Aorta (tissue), 5 donors: ENCODE measurements at regions not wholly inside any gene's neighbourhood (a gene's known extent, or its start where the extent isn't known, plus 50 kb on each side); places are given as distances from the start of the nearest gene placed in this dataset.

Source experiments
- ATAC-seq: fragments of 200-7000 bp; cut with Tn5 transposase; one replicate; pipeline ENCODE4 v1.9.1; 2022; ENCODE audit warnings: moderate library complexity; ENCODE audit not compliant: low FRiP score
- DNase-seq, 2 donors: peaks; one replicate each; pipeline ENCODE4 v3.0.0-alpha.2; 2020
- H3K27ac ChIP-seq, 2 donors: one replicate each; pipeline ENCODE4 v1.5.1; 2013; ENCODE audit warnings: low read length in 2 of 2, mild to moderate bottlenecking in 2 of 2, moderate library complexity in 2 of 2, control low read depth in 1 of 2, inconsistent platforms in 1 of 2, low read depth in 1 of 2
- H3K27me3 ChIP-seq, 2 donors: one replicate each; pipeline ENCODE4 v1.6.1; 2013; ENCODE audit warnings: control low read depth in 1 of 2, low read length in 1 of 2, mild to moderate bottlenecking in 1 of 2, moderate library complexity in 1 of 2; ENCODE audit not compliant: insufficient read depth in 2 of 2, control insufficient read depth in 1 of 2
- H3K36me3 ChIP-seq, 2 donors: one replicate each; pipeline ENCODE4 v1.6.1; 2013; ENCODE audit warnings: control low read depth in 1 of 2, low read length in 1 of 2, mild to moderate bottlenecking in 1 of 2; ENCODE audit not compliant: insufficient read depth in 2 of 2, control insufficient read depth in 1 of 2
- H3K4me1 ChIP-seq, 2 donors: one replicate each; pipeline ENCODE4 v1.6.1; 2013; ENCODE audit warnings: low read length in 2 of 2, control low read depth in 1 of 2, mild to moderate bottlenecking in 1 of 2, moderate library complexity in 1 of 2; ENCODE audit not compliant: insufficient read depth in 2 of 2, control insufficient read depth in 1 of 2
- H3K4me3 ChIP-seq, 2 donors: one replicate each; pipeline ENCODE4 v1.5.1; 2013; ENCODE audit warnings: low read length in 2 of 2, control low read depth in 1 of 2, mild to moderate bottlenecking in 1 of 2
- H3K9me3 ChIP-seq: one replicate; pipeline ENCODE4 v1.6.1; 2013; ENCODE audit warnings: mild to moderate bottlenecking, low read length; ENCODE audit not compliant: control insufficient read depth
- WGBS, 2 donors: extraction: QIAGEN DNeasy Blood & Tissue Kit; methylation state at CpG; one replicate each; pipeline ENCODE4 v1.1.7; 2013; 5-methylcytosine and 5-hydroxymethylcytosine counted together
- intact Hi-C, 2 donors: fragments of 100-400 bp; cut with DNase I; formaldehyde crosslinking; loops; one replicate each; pipeline versions ENCODE4 v1.14.2 to v1.15.0; 2022
- donor health status: healthy with polysubstance abuse.
- donor health status: Bipolar disorder and iron deficiency.
- donor health status: DM: no; HTN: no; CAD: no.
- donor health status: DM: no; HTN: no; CAD: no.
- donor health status: DM: yes; HTN: yes; CAD: no.

- intact Hi-C loops, result no loop called here
- H3K9me3 ChIP-seq, result no peaks in the 10 kb centered on the region
- ATAC-seq, result no peak
- H3K36me3 ChIP-seq, result no peaks in the 10 kb centered on the region
- DNase-seq, result no peak
- no peak overlapping the region for H3K4me3 ChIP-seq
- no peak overlapping the region for H3K27ac ChIP-seq
- 85% methylated on average over 6 of the region's 6 CpGs for WGBS, 2 donors
- H3K4me1 ChIP-seq, result no peaks in the 10 kb centered on the region
- H3K27me3 ChIP-seq, result no peaks in the 10 kb centered on the region
Observed at GRCh38 chr4:180106997-180107396, 2136.2 kb upstream of the TENM3 start.

- Histone ChIP-seq H3K4me3 (no peak overlapping the region), H3K36me3 (no peaks in the 10 kb centered on the region), H3K27me3 (no peaks in the 10 kb centered on the region), H3K9me3 (no peaks in the 10 kb centered on the region), H3K27ac (no peak overlapping the region), H3K4me1 (no peaks in the 10 kb centered on the region)
- intact Hi-C loops, result no loop called here
- 78 to 87% methylated on average over 4 of the region's 4 CpGs for WGBS, 2 donors
- ATAC-seq (no peak), DNase-seq (no peak)
Observed at GRCh38 chr4:180116840-180117239, 2126.4 kb upstream of the TENM3 start.

GRCh38 chr4:180120068-180120467, 2123.1 kb upstream of the TENM3 start:
- Histone ChIP-seq H3K9me3 (no peaks in the 10 kb centered on the region), H3K4me1 (no peaks in the 10 kb centered on the region), H3K36me3 (no peaks in the 10 kb centered on the region), H3K27ac (no peak overlapping the region), H3K27me3 (no peaks in the 10 kb centered on the region), H3K4me3 (no peak overlapping the region)
- intact Hi-C loops, result no loop called here
- 54 to 57% methylated on average over 3 of the region's 3 CpGs for WGBS, 2 donors
- no peak for DNase-seq
- ATAC-seq, result no peak

- ATAC-seq (no peak), DNase-seq (no peak)
- Histone ChIP-seq H3K4me1 (no peaks in the 10 kb centered on the region), H3K9me3 (no peaks in the 10 kb centered on the region), H3K36me3 (no peaks in the 10 kb centered on the region), H3K27me3 (no peaks in the 10 kb centered on the region), H3K4me3 (no peak overlapping the region), H3K27ac (no peak overlapping the region)
- intact Hi-C loops, result no loop called here
- WGBS, 2 donors, result 21% methylated on average over 11 of the region's 11 CpGs
Observed at GRCh38 chr4:180134091-180134866, 2108.9 kb upstream of the TENM3 start.

- no peaks in the 10 kb centered on the region for H3K9me3 ChIP-seq
- ATAC-seq (no peak), DNase-seq (no peak)
- WGBS, 2 donors, result 83% methylated on average over 3 of the region's 3 CpGs
- H3K27ac ChIP-seq, result no peak overlapping the region
- H3K27me3 ChIP-seq, result no peaks in the 10 kb centered on the region
- H3K4me1 ChIP-seq, result no peaks in the 10 kb centered on the region
- H3K4me3 ChIP-seq, result no peak overlapping the region
- no peaks in the 10 kb centered on the region for H3K36me3 ChIP-seq
- intact Hi-C loops, result no loop called here
Observed at GRCh38 chr4:180141734-180142133, 2101.5 kb upstream of the TENM3 start.

- DNase-seq, result no peak
- 51 to 60% methylated on average over 2 of the region's 2 CpGs for WGBS, 2 donors
- ATAC-seq, result no peak
Observed at GRCh38 chr4:180148737-180149136, 2094.5 kb upstream of the TENM3 start.

GRCh38 chr4:180150818-180151217, 2092.4 kb upstream of the TENM3 start:
- H3K27ac ChIP-seq, result no peak overlapping the region
- ATAC-seq (no peak), DNase-seq (no peak)
- no peaks in the 10 kb centered on the region for H3K4me1 ChIP-seq
- H3K4me3 ChIP-seq, result no peak overlapping the region
- intact Hi-C loops, result no loop called here
- H3K9me3 ChIP-seq, result no peaks in the 10 kb centered on the region
- H3K36me3 ChIP-seq, result no peaks in the 10 kb centered on the region
- WGBS, 2 donors, result 34% methylated on average over 3 of the region's 3 CpGs
- H3K27me3 ChIP-seq, result no peaks in the 10 kb centered on the region

More at GRCh38 chr4:180148737-180149136, 2094.5 kb upstream of the TENM3 start:
- Histone ChIP-seq H3K27me3 (no peaks in the 10 kb centered on the region), H3K4me1 (no peaks in the 10 kb centered on the region), H3K36me3 (no peaks in the 10 kb centered on the region), H3K9me3 (no peaks in the 10 kb centered on the region), H3K27ac (no peak overlapping the region), H3K4me3 (no peak overlapping the region)
- intact Hi-C loops, result no loop called here

GRCh38 chr4:180152831-180153230, 2090.4 kb upstream of the TENM3 start:
- ATAC-seq, result no peak
- Histone ChIP-seq H3K36me3 (no peaks in the 10 kb centered on the region), H3K27ac (no peak overlapping the region), H3K9me3 (no peaks in the 10 kb centered on the region), H3K4me1 (no peaks in the 10 kb centered on the region), H3K4me3 (no peak overlapping the region), H3K27me3 (no peaks in the 10 kb centered on the region)
- intact Hi-C loops, result no loop called here
- WGBS, 2 donors, result 82 to 85% methylated on average over 3 of the region's 3 CpGs
- DNase-seq, result no peak

- no peak for ATAC-seq
- no peaks in the 10 kb centered on the region for H3K4me1 ChIP-seq
- intact Hi-C loops, result no loop called here
- WGBS, 2 donors, result 90 to 93% methylated on average over 5 of the region's 5 CpGs
- no peak overlapping the region for H3K4me3 ChIP-seq
- no peaks in the 10 kb centered on the region for H3K36me3 ChIP-seq
- no peaks in the 10 kb centered on the region for H3K27me3 ChIP-seq
- DNase-seq, result no peak
- no peaks in the 10 kb centered on the region for H3K9me3 ChIP-seq
- H3K27ac ChIP-seq, result no peak overlapping the region
Observed at GRCh38 chr4:180153587-180153986, 2089.6 kb upstream of the TENM3 start.
